Thyroid gland (tissue), 4 donors: ENCODE measurements at regions not wholly inside any gene's neighbourhood (a gene's known extent, or its start where the extent isn't known, plus 50 kb on each side); places are given as distances from the start of the nearest gene placed in this dataset.

Experiments
- POLR2A ChIP-seq, 2 donors: fragments of 450-650 bp; IDR thresholded peaks; one replicate each; pipeline ENCODE4 v1.6.1; 2017; ENCODE audit warnings: antibody characterized with exemption in 2 of 2, mild to moderate bottlenecking in 2 of 2, moderate library complexity in 1 of 2
- TF ChIP-seq, protein P1 (sequence below), 6 experiments: fragments of 200-600 bp in 3 of 6; fragments of 450-650 bp in 3 of 6; sonication (generic) in 3 of 6; IDR thresholded peaks; one replicate each; pipeline ENCODE4 v1.5.1; 2016 to 2019; ENCODE audit warnings: antibody characterized with exemption in 6 of 6, mild to moderate bottlenecking in 2 of 6, inconsistent platforms in 1 of 6, moderate library complexity in 1 of 6

DNA sequence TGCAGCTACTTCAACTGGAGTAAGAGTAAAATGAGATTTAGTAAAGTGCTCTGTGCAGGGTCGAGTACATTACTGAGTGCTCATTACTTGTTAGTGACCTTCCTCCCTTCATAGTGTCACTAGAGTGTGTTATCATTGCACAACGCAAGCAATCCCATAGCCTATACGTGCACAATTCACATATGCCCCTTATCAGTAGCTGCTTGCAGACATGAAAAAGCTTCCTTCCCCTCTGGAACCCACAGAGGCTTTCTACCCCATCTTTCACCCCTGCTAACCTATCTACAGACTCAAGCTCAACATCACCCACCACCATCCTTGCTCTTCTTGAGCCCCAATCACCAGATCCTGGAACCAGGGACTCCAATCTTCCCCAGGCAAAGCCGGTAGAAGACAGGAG, 59.3 kb downstream of the C7orf25 start:
- TF ChIP-seq, protein P1, sequence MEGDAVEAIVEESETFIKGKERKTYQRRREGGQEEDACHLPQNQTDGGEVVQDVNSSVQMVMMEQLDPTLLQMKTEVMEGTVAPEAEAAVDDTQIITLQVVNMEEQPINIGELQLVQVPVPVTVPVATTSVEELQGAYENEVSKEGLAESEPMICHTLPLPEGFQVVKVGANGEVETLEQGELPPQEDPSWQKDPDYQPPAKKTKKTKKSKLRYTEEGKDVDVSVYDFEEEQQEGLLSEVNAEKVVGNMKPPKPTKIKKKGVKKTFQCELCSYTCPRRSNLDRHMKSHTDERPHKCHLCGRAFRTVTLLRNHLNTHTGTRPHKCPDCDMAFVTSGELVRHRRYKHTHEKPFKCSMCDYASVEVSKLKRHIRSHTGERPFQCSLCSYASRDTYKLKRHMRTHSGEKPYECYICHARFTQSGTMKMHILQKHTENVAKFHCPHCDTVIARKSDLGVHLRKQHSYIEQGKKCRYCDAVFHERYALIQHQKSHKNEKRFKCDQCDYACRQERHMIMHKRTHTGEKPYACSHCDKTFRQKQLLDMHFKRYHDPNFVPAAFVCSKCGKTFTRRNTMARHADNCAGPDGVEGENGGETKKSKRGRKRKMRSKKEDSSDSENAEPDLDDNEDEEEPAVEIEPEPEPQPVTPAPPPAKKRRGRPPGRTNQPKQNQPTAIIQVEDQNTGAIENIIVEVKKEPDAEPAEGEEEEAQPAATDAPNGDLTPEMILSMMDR (IDR thresholded peaks at IDR 0.05) = no peak
- TF ChIP-seq POLR2A (IDR thresholded peaks at IDR 0.05) = no peak
